GM12878 (cell line): ENCODE measurements at regions not wholly inside any gene's neighbourhood (a gene's known extent, or its start where the extent isn't known, plus 50 kb on each side); places are given as distances from the start of the nearest gene placed in this dataset.

Source experiments
- ATAC-seq: fragments of 200-7000 bp; cut with Tn5 transposase; 3 replicates; pipeline ENCODE4 v1.9.1; 2020; ENCODE audit warnings: mild to moderate bottlenecking, moderate library complexity
- BruUV-seq: library from RNA; stranded (reverse); fragments of 400-500 nt; replicated peaks from 2 replicates; lab custom pipeline; 2021; lab: Mats Ljungman, UMichigan
- CTCF ChIA-PET: fragments of 300-600 bp; sonication (Branson Sonifier 250); formaldehyde crosslinking; extraction: SDS; loops from one replicate; lab custom pipeline; 2021; ENCODE audit warnings: inconsistent platforms; lab: Yijun Ruan, JAX
- POLR2A ChIA-PET: fragments of 350-600 bp; formaldehyde crosslinking; extraction: SDS; loops from one replicate; lab custom pipeline; 2021; ENCODE audit warnings: inconsistent platforms; lab: Charles Lee
- RAD21 ChIA-PET: fragments of 300-600 bp; sonication (Branson Sonifier 250); formaldehyde crosslinking; loops from one replicate; lab custom pipeline; 2023; ENCODE audit warnings: antibody characterized with exemption; ENCODE audit not compliant: unreplicated experiment; lab: Charles Lee
- SMC1A ChIA-PET: fragments of 300-600 bp; sonication (Branson Sonifier 250); formaldehyde crosslinking; loops from one replicate; lab custom pipeline; 2023; ENCODE audit not compliant: unreplicated experiment, uncharacterized antibody; lab: Charles Lee
- DNase-seq: peaks from one replicate; pipeline ENCODE4 v3.0.0-alpha.2; 2011; ENCODE audit warnings: low read depth, low spot score
- FAIRE-seq: peaks from 3 replicates; lab custom pipeline; 2011; peaks lifted over from hg19 to GRCh38; lab: Jason Lieb, UNC
- H2AFZ ChIP-seq: 2 replicates; pipeline ENCODE4 v1.6.0; 2011; ENCODE audit warnings: low read depth, low read length, control low read depth; ENCODE audit not compliant: control insufficient read depth
- H3K27ac ChIP-seq: 2 replicates; pipeline ENCODE4 v1.5.1; 2011; ENCODE audit warnings: control low read depth; ENCODE audit not compliant: control insufficient read depth, insufficient read depth
- H3K27me3 ChIP-seq, 2 experiments: replicated peaks in 1 of 2; 2 replicates each; pipeline versions ENCODE4 v1.6.0 to v1.6.1; 2011; ENCODE audit warnings: low read length in 1 of 2; ENCODE audit not compliant: control insufficient read depth in 2 of 2, insufficient read depth in 2 of 2
- H3K36me3 ChIP-seq, 2 experiments: 2 replicates each; pipeline ENCODE4 v1.5.1; 2011; ENCODE audit warnings: low read length in 1 of 2; ENCODE audit not compliant: control insufficient read depth in 2 of 2, insufficient read depth in 2 of 2
- H3K4me1 ChIP-seq: 2 replicates; pipeline ENCODE4 v1.6.1; 2011; ENCODE audit warnings: mild to moderate bottlenecking, low read length, moderate library complexity, mixed read lengths; ENCODE audit not compliant: control insufficient read depth, insufficient read depth
- H3K4me2 ChIP-seq: 2 replicates; pipeline ENCODE4 v1.6.0; 2011; ENCODE audit warnings: control low read depth; ENCODE audit not compliant: control insufficient read depth, insufficient read depth
- H3K4me3 ChIP-seq: fragments of 200-600 bp; sonication (generic); 2 replicates; pipeline ENCODE4 v1.5.1; 2016
- H3K79me2 ChIP-seq: 2 replicates; pipeline ENCODE4 v1.6.0; 2011; ENCODE audit warnings: low read length; ENCODE audit not compliant: control insufficient read depth, insufficient read depth
- H3K9ac ChIP-seq: 2 replicates; pipeline ENCODE4 v1.8.0; 2011; ENCODE audit warnings: low read length, control low read depth, mixed read lengths; ENCODE audit not compliant: control insufficient read depth, insufficient read depth
- H3K9me3 ChIP-seq: replicated peaks from 3 replicates; pipeline ENCODE4 v1.5.1; 2011; ENCODE audit warnings: mild to moderate bottlenecking, low read length; ENCODE audit not compliant: control insufficient read depth, insufficient read depth
- H4K20me1 ChIP-seq: 2 replicates; pipeline ENCODE4 v1.6.0; 2011; ENCODE audit not compliant: control insufficient read depth, insufficient read depth
- CEBPB ChIP-seq, 2 experiments: fragments of 150-350 bp in 1 of 2; IDR thresholded peaks; 2 replicates each; pipeline ENCODE4 v1.6.1; 2012 to 2014; ENCODE audit warnings: low read depth in 2 of 2, low read length in 2 of 2, borderline replicate concordance in 1 of 2, inconsistent platforms in 1 of 2
- MEF2B ChIP-seq: fragments of 450-650 bp; IDR thresholded peaks from 2 replicates; pipeline ENCODE4 v1.6.1; 2018; ENCODE audit warnings: mild to moderate bottlenecking, moderate library complexity; ENCODE audit not compliant: partially characterized antibody, poor library complexity, severe bottlenecking
- MTA2 ChIP-seq: fragments of 450-650 bp; IDR thresholded peaks from 2 replicates; pipeline ENCODE4 v1.6.1; 2016; ENCODE audit warnings: low read depth, mild to moderate bottlenecking, moderate library complexity
- RFX5 ChIP-seq: IDR thresholded peaks from 2 replicates; pipeline ENCODE4 v1.6.1; 2011; ENCODE audit warnings: low read depth, low read length, improper control_type of control experiment
- SREBF2 ChIP-seq: IDR thresholded peaks from 2 replicates; pipeline ENCODE4 v1.6.1; 2012; ENCODE audit warnings: mild to moderate bottlenecking, low read length
- WGBS: methylation state at CpG from one replicate; pipeline ENCODE4 v1.1.6; 2016; ENCODE audit warnings: low lambda C conversion rate; ENCODE audit not compliant: insufficient replicate concordance, insufficient coverage; ENCODE audit errors: missing lambda C conversion rate; 5-methylcytosine and 5-hydroxymethylcytosine counted together
- in situ Hi-C: fragments of 300-500 bp; cut with MboI; formaldehyde crosslinking; loops from 9 replicates; pipeline ENCODE4 v1.14.3; 2018; ENCODE audit warnings: mixed read lengths
- intact Hi-C: fragments of 100-400 bp; cut with micrococcal nuclease; formaldehyde crosslinking; loops from one replicate; pipeline ENCODE4 v1.14.2; 2022; ENCODE audit not compliant: unreplicated experiment
- TF ChIP-seq, protein P1 (sequence below): IDR thresholded peaks from 2 replicates; pipeline ENCODE4 v1.6.1; 2012; ENCODE audit warnings: mild to moderate bottlenecking, low read depth, low read length
- TF ChIP-seq, protein P2 (sequence below): fragments of 450-650 bp; IDR thresholded peaks from 2 replicates; pipeline ENCODE4 v1.6.1; 2017; ENCODE audit warnings: borderline replicate concordance
- TF ChIP-seq, protein P3 (sequence below): fragments of 450-650 bp; IDR thresholded peaks from 2 replicates; pipeline ENCODE4 v1.6.1; 2017; ENCODE audit warnings: mild to moderate bottlenecking
- TF ChIP-seq, protein P4 (sequence below): IDR thresholded peaks from 2 replicates; pipeline ENCODE4 v1.6.1; 2011; ENCODE audit warnings: low read depth, mild to moderate bottlenecking, low read length, moderate library complexity, borderline replicate concordance; ENCODE audit errors: extremely low read depth

DNA sequence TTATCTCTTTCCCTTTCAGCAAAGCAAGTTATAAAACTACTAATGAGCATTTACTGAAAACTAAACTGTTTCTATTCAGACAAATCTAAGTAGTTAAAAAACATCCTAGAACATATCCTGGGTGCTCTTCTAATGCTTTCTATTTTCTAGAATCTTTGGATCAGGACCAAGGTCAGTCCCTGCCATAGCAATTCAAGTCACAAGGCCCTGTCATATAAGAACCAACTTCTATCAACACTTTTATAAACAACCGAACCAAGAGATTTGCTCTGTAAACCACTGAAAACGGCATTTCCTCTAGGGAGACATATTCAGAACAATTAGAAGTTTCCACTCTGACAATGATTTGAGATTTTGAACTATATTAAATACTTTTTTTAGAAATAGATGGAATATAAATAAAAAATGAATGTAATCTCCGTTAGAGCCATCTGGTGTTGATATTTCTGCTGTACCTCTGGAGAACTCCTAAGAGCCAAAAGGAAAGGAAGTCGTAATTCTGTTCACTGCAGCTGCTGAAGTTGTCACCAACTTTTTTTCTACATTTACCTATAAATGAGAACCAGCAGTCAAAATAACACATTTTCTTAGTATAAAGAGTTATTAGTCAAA, 51.4 kb upstream of the LGSN start:
- no peak overlapping the region for H3K9ac ChIP-seq
- ATAC-seq (no peak), FAIRE-seq (no peak), DNase-seq (no peak)
- H4K20me1 ChIP-seq: no peaks in the 10 kb centered on the region
- intact Hi-C loops: no loop called here
- H3K4me1 ChIP-seq: no peaks in the 10 kb centered on the region
- H3K27ac ChIP-seq: no peak overlapping the region
- RAD21 ChIA-PET: no interaction called here
- H3K27me3 ChIP-seq: no peaks in the 10 kb centered on the region
- BruUV-seq: no TSS peak
- H3K79me2 ChIP-seq: no peaks in the 10 kb centered on the region
- no peaks in the 10 kb centered on the region for H3K9me3 ChIP-seq
- H3K36me3 ChIP-seq: no peaks in the 10 kb centered on the region
- no peak overlapping the region for H2AFZ ChIP-seq
- TF ChIP-seq MTA2: no peak
- TF ChIP-seq, protein P1, sequence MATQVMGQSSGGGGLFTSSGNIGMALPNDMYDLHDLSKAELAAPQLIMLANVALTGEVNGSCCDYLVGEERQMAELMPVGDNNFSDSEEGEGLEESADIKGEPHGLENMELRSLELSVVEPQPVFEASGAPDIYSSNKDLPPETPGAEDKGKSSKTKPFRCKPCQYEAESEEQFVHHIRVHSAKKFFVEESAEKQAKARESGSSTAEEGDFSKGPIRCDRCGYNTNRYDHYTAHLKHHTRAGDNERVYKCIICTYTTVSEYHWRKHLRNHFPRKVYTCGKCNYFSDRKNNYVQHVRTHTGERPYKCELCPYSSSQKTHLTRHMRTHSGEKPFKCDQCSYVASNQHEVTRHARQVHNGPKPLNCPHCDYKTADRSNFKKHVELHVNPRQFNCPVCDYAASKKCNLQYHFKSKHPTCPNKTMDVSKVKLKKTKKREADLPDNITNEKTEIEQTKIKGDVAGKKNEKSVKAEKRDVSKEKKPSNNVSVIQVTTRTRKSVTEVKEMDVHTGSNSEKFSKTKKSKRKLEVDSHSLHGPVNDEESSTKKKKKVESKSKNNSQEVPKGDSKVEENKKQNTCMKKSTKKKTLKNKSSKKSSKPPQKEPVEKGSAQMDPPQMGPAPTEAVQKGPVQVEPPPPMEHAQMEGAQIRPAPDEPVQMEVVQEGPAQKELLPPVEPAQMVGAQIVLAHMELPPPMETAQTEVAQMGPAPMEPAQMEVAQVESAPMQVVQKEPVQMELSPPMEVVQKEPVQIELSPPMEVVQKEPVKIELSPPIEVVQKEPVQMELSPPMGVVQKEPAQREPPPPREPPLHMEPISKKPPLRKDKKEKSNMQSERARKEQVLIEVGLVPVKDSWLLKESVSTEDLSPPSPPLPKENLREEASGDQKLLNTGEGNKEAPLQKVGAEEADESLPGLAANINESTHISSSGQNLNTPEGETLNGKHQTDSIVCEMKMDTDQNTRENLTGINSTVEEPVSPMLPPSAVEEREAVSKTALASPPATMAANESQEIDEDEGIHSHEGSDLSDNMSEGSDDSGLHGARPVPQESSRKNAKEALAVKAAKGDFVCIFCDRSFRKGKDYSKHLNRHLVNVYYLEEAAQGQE: no peak
- TF ChIP-seq MEF2B: no peak
- TF ChIP-seq, protein P2, sequence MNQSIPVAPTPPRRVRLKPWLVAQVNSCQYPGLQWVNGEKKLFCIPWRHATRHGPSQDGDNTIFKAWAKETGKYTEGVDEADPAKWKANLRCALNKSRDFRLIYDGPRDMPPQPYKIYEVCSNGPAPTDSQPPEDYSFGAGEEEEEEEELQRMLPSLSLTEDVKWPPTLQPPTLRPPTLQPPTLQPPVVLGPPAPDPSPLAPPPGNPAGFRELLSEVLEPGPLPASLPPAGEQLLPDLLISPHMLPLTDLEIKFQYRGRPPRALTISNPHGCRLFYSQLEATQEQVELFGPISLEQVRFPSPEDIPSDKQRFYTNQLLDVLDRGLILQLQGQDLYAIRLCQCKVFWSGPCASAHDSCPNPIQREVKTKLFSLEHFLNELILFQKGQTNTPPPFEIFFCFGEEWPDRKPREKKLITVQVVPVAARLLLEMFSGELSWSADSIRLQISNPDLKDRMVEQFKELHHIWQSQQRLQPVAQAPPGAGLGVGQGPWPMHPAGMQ: no peak
- TF ChIP-seq SREBF2: no peak
- no peak for TF ChIP-seq RFX5
- no peak for TF ChIP-seq CEBPB (IDR thresholded peaks at IDR 0.05; ENCODE audit: borderline replicate concordance in 1 of 2, low read depth in 2 of 2, low read length in 2 of 2)
- TF ChIP-seq, protein P3, sequence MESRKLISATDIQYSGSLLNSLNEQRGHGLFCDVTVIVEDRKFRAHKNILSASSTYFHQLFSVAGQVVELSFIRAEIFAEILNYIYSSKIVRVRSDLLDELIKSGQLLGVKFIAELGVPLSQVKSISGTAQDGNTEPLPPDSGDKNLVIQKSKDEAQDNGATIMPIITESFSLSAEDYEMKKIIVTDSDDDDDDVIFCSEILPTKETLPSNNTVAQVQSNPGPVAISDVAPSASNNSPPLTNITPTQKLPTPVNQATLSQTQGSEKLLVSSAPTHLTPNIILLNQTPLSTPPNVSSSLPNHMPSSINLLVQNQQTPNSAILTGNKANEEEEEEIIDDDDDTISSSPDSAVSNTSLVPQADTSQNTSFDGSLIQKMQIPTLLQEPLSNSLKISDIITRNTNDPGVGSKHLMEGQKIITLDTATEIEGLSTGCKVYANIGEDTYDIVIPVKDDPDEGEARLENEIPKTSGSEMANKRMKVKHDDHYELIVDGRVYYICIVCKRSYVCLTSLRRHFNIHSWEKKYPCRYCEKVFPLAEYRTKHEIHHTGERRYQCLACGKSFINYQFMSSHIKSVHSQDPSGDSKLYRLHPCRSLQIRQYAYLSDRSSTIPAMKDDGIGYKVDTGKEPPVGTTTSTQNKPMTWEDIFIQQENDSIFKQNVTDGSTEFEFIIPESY: no peak
- TF ChIP-seq, protein P4, sequence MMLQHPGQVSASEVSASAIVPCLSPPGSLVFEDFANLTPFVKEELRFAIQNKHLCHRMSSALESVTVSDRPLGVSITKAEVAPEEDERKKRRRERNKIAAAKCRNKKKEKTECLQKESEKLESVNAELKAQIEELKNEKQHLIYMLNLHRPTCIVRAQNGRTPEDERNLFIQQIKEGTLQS: no peak
- in situ Hi-C loops: no loop called here
- SMC1A ChIA-PET: no interaction called here
- CTCF ChIA-PET: no interaction called here
- no peak overlapping the region for H3K4me3 ChIP-seq
- WGBS: 19% methylated on average over 4 of the region's 4 CpGs
- H3K4me2 ChIP-seq: no peak overlapping the region
- POLR2A ChIA-PET: no interaction called here
